Suprapubic skin (tissue), 3 donors: ENCODE measurements at regions not wholly inside any gene's neighbourhood (a gene's known extent, or its start where the extent isn't known, plus 50 kb on each side); places are given as distances from the start of the nearest gene placed in this dataset.

ENCODE experiments used
- EP300 ChIP-seq: sonication (generic); formaldehyde crosslinking; IDR thresholded peaks from one replicate; pipeline ENCODE4 v1.6.1; 2017; ENCODE audit warnings: antibody characterized with exemption
- POLR2A ChIP-seq, 2 donors: fragments of 450-650 bp; IDR thresholded peaks; one replicate each; pipeline ENCODE4 v1.6.1; 2017; ENCODE audit warnings: antibody characterized with exemption in 2 of 2, mild to moderate bottlenecking in 2 of 2, moderate library complexity in 2 of 2
- TF ChIP-seq, protein P1 (sequence below), 2 donors: fragments of 200-600 bp in 1 of 2; fragments of 450-650 bp in 1 of 2; sonication (generic) in 1 of 2; IDR thresholded peaks; one replicate each; pipeline ENCODE4 v1.5.1; 2016 to 2019; ENCODE audit warnings: antibody characterized with exemption in 2 of 2, mild to moderate bottlenecking in 1 of 2, moderate library complexity in 1 of 2

DNA sequence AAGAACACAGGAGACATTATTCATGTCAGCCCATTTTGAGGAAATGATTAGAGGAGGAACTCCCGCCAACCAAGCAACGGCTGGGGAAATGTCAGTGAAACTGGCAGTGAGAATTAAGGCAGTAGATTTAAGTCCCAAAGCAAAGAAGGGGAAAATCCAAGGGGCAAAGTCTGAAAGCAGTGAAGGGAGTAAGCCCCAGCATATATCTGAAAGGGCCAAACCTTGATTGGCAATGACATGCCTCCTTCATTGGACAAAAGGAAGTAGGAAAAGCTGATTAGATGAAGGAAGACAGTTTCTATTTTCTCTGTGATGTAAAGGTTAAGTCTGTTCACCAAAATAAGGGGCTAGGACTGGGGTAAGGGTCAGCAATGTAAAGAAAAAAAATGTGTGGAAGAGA lies 190.3 kb downstream of the RNF144B start:
- TF ChIP-seq, protein P1, sequence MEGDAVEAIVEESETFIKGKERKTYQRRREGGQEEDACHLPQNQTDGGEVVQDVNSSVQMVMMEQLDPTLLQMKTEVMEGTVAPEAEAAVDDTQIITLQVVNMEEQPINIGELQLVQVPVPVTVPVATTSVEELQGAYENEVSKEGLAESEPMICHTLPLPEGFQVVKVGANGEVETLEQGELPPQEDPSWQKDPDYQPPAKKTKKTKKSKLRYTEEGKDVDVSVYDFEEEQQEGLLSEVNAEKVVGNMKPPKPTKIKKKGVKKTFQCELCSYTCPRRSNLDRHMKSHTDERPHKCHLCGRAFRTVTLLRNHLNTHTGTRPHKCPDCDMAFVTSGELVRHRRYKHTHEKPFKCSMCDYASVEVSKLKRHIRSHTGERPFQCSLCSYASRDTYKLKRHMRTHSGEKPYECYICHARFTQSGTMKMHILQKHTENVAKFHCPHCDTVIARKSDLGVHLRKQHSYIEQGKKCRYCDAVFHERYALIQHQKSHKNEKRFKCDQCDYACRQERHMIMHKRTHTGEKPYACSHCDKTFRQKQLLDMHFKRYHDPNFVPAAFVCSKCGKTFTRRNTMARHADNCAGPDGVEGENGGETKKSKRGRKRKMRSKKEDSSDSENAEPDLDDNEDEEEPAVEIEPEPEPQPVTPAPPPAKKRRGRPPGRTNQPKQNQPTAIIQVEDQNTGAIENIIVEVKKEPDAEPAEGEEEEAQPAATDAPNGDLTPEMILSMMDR (IDR thresholded peaks at IDR 0.05), result no peak
- TF ChIP-seq POLR2A (IDR thresholded peaks at IDR 0.05) (no peak), EP300 (no peak)
